HG03108 (cell line): ENCODE measurements at regions not wholly inside any gene's neighbourhood (a gene's known extent, or its start where the extent isn't known, plus 50 kb on each side); places are given as distances from the start of the nearest gene placed in this dataset.
"Not testable (repeated sequence)": the region's sequence is repeated elsewhere in the genome, so short reads cannot be mapped to it uniquely, and the experiment has no call there.

Experiments used
- ATAC-seq: cut with Tn5 transposase; IDR thresholded peaks from one replicate; pipeline ENCODE4 v1.9.1; 2021; ENCODE audit warnings: moderate library complexity; ENCODE audit not compliant: unreplicated experiment

GRCh38 chr2:236980961-236981360 lies 104.7 kb upstream of the COPS8 start:
- ATAC-seq: no peak

- ATAC-seq: no peak
Observed at GRCh38 chr2:236981701-236982485, 103.8 kb upstream of the COPS8 start.

GRCh38 chr2:236982693-236983455 lies 102.8 kb upstream of the COPS8 start:
- no peak for ATAC-seq

- ATAC-seq: no peak
Observed at GRCh38 chr2:236984046-236984445, 101.6 kb upstream of the COPS8 start.

GRCh38 chr2:236985761-236986339 lies 99.8 kb upstream of the COPS8 start:
- ATAC-seq: no peak

- ATAC-seq: no peak
Observed at GRCh38 chr2:236986524-236987330, 99.0 kb upstream of the COPS8 start.

- ATAC-seq: no peak
Observed at GRCh38 chr2:236988216-236988615, 97.5 kb upstream of the COPS8 start.

GRCh38 chr2:236988690-236989624 lies 96.7 kb upstream of the COPS8 start:
- ATAC-seq: no peak

- ATAC-seq: no peak
Observed at GRCh38 chr2:236990552-236990951, 95.1 kb upstream of the COPS8 start.

GRCh38 chr2:236991874-236992273 lies 93.8 kb upstream of the COPS8 start:
- ATAC-seq: no peak

GRCh38 chr2:236993286-236993685 lies 92.4 kb upstream of the COPS8 start:
- no peak for ATAC-seq

- ATAC-seq: no peak
Observed at GRCh38 chr2:236994361-236994760, 91.3 kb upstream of the COPS8 start.

GRCh38 chr2:236997069-236997715 lies 88.5 kb upstream of the COPS8 start:
- no peak for ATAC-seq

GRCh38 chr2:236998236-236998635 lies 87.5 kb upstream of the COPS8 start:
- ATAC-seq: no peak

- ATAC-seq: no peak
Observed at GRCh38 chr2:236998758-236999157, 86.9 kb upstream of the COPS8 start.

GRCh38 chr2:237000481-237000880 lies 85.2 kb upstream of the COPS8 start:
- ATAC-seq: no peak

- not testable (repeated sequence) for ATAC-seq
Observed at GRCh38 chr2:237005341-237005740, 80.3 kb upstream of the COPS8 start.

GRCh38 chr2:237011206-237011795 lies 74.4 kb upstream of the COPS8 start:
- ATAC-seq: no peak

- no peak for ATAC-seq
Observed at GRCh38 chr2:237012004-237012403, 73.7 kb upstream of the COPS8 start.
